ENCODE measurements at regions not wholly inside any gene's neighbourhood (a gene's known extent, or its start where the extent isn't known, plus 50 kb on each side); places are given as distances from the start of the nearest gene placed in this dataset.

GRCh38 chr1:5740865-5741860 is 251.1 kb downstream of the NPHP4 start:
- TF ChIP-seq, protein P1, sequence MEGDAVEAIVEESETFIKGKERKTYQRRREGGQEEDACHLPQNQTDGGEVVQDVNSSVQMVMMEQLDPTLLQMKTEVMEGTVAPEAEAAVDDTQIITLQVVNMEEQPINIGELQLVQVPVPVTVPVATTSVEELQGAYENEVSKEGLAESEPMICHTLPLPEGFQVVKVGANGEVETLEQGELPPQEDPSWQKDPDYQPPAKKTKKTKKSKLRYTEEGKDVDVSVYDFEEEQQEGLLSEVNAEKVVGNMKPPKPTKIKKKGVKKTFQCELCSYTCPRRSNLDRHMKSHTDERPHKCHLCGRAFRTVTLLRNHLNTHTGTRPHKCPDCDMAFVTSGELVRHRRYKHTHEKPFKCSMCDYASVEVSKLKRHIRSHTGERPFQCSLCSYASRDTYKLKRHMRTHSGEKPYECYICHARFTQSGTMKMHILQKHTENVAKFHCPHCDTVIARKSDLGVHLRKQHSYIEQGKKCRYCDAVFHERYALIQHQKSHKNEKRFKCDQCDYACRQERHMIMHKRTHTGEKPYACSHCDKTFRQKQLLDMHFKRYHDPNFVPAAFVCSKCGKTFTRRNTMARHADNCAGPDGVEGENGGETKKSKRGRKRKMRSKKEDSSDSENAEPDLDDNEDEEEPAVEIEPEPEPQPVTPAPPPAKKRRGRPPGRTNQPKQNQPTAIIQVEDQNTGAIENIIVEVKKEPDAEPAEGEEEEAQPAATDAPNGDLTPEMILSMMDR (conservative IDR thresholded peaks at IDR 0.05; ENCODE audit: low read depth, low read length), result no peak
- TF ChIP-seq EZH2 (IDR thresholded peaks at IDR 0.05; ENCODE audit: low read length, unreplicated experiment), result no peak
